H54 (cell line): ENCODE measurements at regions not wholly inside any gene's neighbourhood (a gene's known extent, or its start where the extent isn't known, plus 50 kb on each side); places are given as distances from the start of the nearest gene placed in this dataset.

Experiments used
- DNase-seq: peaks from one replicate; pipeline ENCODE4 v3.0.0; 2011; ENCODE audit warnings: low spot score, mixed read lengths; ENCODE audit not compliant: insufficient read length
- FAIRE-seq: peaks from 3 replicates; lab custom pipeline; 2011; peaks lifted over from hg19 to GRCh38; lab: Jason Lieb, UNC
- POLR2A ChIP-seq: IDR thresholded peaks from 2 replicates; pipeline ENCODE4 v1.6.1; 2011; ENCODE audit warnings: low read depth, mild to moderate bottlenecking, low read length

DNA sequence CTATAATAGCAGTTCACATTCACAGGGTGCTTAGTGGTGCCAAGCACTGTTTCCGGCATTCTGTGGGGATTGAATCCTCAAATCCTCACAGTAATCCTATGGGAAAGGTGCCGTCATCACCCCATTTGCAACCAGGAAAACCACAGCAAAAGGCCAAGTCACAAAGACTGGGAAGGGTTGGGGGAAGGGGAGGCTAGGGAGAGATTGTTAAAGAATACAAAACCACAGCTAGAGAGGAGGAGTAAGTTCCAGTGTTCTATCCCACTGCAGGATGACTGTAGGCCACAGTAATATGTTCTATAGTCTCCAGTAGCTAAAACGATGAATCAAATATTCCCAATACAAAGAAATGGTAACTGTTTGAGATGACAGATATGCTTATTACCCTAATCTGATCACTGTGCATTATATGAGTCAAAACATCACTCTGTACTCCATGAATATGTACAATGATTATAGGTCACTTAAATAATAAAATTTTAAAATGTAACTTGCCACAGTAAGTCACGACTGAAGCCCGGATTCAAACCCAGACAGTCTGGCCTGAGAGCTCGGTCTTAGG, 256.8 kb downstream of the TOMM20 start:
- FAIRE-seq, result no peak
- DNase-seq, result no peak
- TF ChIP-seq POLR2A, result no peak

- no peak for TF ChIP-seq POLR2A
- FAIRE-seq, result no peak
Measured at GRCh38 chr1:234871039-234871709, 257.5 kb downstream of the TOMM20 start.

GRCh38 chr1:234870020-234870981, 258.3 kb downstream of the TOMM20 start:
- DNase-seq (no peak), FAIRE-seq (no peak)
- TF ChIP-seq POLR2A, result no peak

More at GRCh38 chr1:234871039-234871709, 257.5 kb downstream of the TOMM20 start:
- no peak for DNase-seq

DNA sequence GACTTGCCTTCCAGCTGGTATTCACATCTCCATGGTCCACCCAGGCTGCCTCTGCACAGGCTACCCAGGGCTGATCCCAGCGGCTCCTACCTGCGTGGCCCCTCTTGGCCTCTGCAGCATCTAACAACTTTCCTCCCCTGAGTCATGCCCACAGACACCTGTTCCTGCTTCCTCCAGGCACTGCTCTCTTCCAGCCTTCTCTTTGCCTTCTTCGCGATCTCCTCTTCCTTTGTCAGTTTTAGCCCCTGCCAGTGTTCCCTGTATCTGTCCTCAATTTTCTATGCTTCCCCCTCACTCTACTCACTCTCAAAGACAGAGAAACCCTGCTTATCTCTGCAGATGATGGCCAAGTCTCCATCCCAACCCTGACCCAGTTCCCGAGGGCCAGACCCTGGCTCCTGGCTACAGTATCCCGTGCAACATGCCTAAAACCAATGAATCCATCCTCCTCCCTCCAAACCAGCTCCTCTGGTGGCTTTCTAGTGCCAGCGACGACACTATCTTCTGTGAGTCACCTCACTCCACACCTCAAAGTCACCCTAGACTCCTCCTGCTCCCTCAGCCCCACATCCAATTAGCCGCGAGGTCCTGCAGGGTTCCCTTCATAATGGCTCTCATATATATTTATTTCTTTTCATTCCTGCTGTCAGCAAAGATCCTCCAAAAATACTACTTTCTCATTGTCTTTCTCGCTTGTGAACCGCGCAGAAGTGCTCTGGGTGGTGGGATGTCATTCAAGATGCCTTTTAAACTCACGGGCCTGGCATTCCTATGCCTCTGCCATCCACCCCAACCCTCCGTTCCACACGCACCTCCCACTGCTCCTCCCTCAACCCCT, 259.2 kb downstream of the TOMM20 start:
- DNase-seq, result no peak
- TF ChIP-seq POLR2A, result no peak
- no peak for FAIRE-seq

DNA sequence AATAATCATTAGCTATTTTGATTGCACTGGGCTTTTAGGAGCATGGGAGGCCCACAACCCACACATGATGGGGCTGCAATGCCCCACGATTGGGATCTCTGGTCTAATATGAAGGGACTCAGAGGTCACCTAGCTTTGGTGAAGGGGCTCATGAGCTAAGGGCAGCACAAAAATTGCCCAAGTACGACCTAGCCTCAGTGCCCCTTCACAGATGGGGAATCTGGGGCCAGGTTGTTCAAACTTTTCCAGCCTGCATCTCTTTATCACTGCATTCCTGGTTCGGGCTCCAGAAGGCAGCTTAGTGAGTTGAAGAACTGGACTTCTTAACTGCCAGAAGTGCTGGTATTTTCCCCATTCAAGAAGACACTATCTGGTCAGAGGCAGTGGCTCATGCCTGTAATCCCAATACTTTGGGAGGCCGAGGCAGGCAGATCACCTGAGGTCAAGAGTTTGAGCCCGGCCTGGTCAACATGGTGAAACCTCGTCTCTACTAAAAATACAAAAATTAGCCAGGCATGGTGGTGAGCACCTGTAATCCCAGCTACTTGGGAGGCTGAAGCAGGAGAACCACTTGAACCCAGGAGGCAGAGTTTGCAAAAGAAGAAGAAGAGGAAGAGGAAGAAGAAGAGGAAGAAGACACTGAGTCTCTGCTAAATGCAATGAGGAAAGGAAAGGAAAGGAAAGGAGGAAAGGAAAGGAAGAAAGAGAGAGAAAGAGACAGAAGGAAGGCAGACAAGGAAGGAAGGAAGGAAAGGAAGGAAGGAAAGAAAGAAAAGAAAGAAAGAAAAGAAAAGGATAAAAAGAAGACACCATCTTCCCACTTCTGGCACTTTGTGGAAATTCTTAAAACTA, 258.5 kb upstream of the IRF2BP2 start:
- DNase-seq, result no peak
- no peak for TF ChIP-seq POLR2A
- FAIRE-seq, result no peak

GRCh38 chr1:234866007-234866866, 256.3 kb upstream of the IRF2BP2 start:
- FAIRE-seq, result no peak
- DNase-seq, result peak; percentile 70
- no peak for TF ChIP-seq POLR2A

GRCh38 chr1:234865171-234866006, 255.4 kb upstream of the IRF2BP2 start:
- TF ChIP-seq POLR2A, result no peak
- no peak for FAIRE-seq
- DNase-seq, result no peak

- FAIRE-seq (no peak), DNase-seq (no peak)
- no peak for TF ChIP-seq POLR2A
Measured at GRCh38 chr1:234864116-234864515, 254.1 kb upstream of the IRF2BP2 start.

DNA sequence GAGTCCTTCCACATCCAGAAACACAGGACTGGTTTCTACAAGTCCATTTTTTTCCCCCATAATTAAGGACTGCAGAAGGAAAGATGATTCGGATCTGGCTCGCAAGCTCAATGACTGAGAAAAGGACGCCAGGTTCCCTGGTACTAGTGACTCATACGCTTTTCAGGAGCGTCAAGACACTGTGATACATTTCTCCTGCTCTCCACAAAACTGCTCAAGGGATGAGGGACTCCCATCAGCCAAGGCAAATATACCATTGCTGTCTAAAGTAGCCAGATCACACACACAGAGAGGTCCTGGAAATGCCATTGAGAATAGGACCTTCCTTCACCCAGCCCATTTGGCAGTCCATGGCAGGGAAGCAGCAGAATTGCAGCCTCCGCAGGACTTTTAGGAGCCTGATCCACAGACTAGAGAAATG, 253.6 kb upstream of the IRF2BP2 start:
- no peak for DNase-seq
- no peak for FAIRE-seq

DNA sequence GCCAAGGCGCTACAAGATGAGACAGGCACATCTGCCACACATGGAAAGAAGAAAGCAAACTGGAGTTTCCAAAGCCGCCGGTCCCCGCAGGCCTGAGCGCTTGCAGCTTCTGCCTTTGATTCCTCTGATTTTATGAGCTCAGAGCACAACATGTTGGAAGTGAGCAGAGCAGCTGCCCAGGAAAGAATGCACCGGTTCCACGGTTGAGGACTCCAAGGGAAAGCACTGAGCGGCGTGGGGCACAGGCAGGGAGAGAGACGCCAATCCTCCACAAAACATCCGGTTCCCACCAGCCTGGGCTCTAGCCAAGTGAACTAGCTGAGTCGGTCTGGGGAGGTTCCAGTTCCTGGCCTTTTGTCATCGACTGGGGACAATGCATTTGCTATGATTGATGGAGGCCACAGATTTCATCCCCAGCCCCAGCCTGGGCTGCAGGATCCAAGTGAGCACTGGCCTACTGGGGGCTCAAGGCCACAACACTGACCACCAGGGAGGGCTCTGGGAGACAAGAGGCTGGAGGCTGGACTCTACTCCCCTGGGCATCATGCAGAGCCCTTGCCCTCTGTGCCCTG, 253.1 kb upstream of the IRF2BP2 start:
- no peak for DNase-seq
- TF ChIP-seq POLR2A, result no peak
- FAIRE-seq, result no peak

More for the DNA sequence above, 253.6 kb upstream of the IRF2BP2 start:
- no peak for TF ChIP-seq POLR2A
